ENCODE measurements at regions not wholly inside any gene's neighbourhood (a gene's known extent, or its start where the extent isn't known, plus 50 kb on each side); places are given as distances from the start of the nearest gene placed in this dataset.

- H3K27me3 Mint-ChIP-seq (ENCODE audit: insufficient read depth, low read depth): peaks cover 2% of the 10 kb centered on the region
- Histone ChIP-seq H3K4me1 (no peaks in the 10 kb centered on the region), H3K9me3 (ENCODE audit: low read depth) (no peaks in the 10 kb centered on the region), H3K4me3 (no peak overlapping the region), H3K4me2 (no peak overlapping the region), H3K27me3 (no peaks in the 10 kb centered on the region), H2AFZ (replicated peaks) (no peak overlapping the region), H3K27ac (no peak overlapping the region), H3K79me2 (ENCODE audit: low read depth) (no peaks in the 10 kb centered on the region), H3F3A (ENCODE audit: low read depth) (no peaks in the 10 kb centered on the region), H3K9ac (no peak overlapping the region), H3K36me3 (no peaks in the 10 kb centered on the region), H4K20me1 (ENCODE audit: low read depth) (no peaks in the 10 kb centered on the region)
- no peaks in the 10 kb centered on the region for H3K4me1 Mint-ChIP-seq
- TF ChIP-seq EZH2phosphoT487 (IDR thresholded peaks at IDR 0.05) (no peak), CTCF (IDR thresholded peaks at IDR 0.05) (no peak), EZH2 (IDR thresholded peaks at IDR 0.05) (no peak)
- no peaks in the 10 kb centered on the region for H3K9me3 Mint-ChIP-seq
- no peak for DNase-seq (ENCODE audit: low spot score)
- H3K27ac Mint-ChIP-seq: no peak overlapping the region
- no peak overlapping the region for H3K4me3 Mint-ChIP-seq
- H3K36me3 Mint-ChIP-seq: no peaks in the 10 kb centered on the region
These were observed 587.5 kb upstream of the DSEL start for GRCh38 chr18:68104036-68104435.

GRCh38 chr18:68103561-68103960 is 587.0 kb upstream of the DSEL start:
- H3K27ac Mint-ChIP-seq: no peak overlapping the region
- Histone ChIP-seq H3K4me2 (no peak overlapping the region), H3K4me1 (no peaks in the 10 kb centered on the region), H3K9me3 (ENCODE audit: low read depth) (no peaks in the 10 kb centered on the region), H3K9ac (no peak overlapping the region), H3K36me3 (no peaks in the 10 kb centered on the region), H3K27ac (no peak overlapping the region), H4K20me1 (ENCODE audit: low read depth) (no peaks in the 10 kb centered on the region), H3F3A (ENCODE audit: low read depth) (no peaks in the 10 kb centered on the region), H2AFZ (replicated peaks) (no peak overlapping the region), H3K79me2 (ENCODE audit: low read depth) (no peaks in the 10 kb centered on the region), H3K27me3 (no peaks in the 10 kb centered on the region), H3K4me3 (no peak overlapping the region)
- no peaks in the 10 kb centered on the region for H3K9me3 Mint-ChIP-seq
- DNase-seq (ENCODE audit: low spot score): no peak
- H3K27me3 Mint-ChIP-seq (ENCODE audit: insufficient read depth, low read depth): peaks cover 2% of the 10 kb centered on the region
- H3K4me1 Mint-ChIP-seq: no peaks in the 10 kb centered on the region
- no peak for TF ChIP-seq EZH2 (IDR thresholded peaks at IDR 0.05)
- no peak overlapping the region for H3K4me3 Mint-ChIP-seq
- no peaks in the 10 kb centered on the region for H3K36me3 Mint-ChIP-seq

- H3K9ac ChIP-seq: no peak overlapping the region
- H3K27me3 Mint-ChIP-seq (ENCODE audit: insufficient read depth, low read depth): no peaks in the 10 kb centered on the region
- no peak overlapping the region for H3K27ac ChIP-seq
- no peak for DNase-seq (ENCODE audit: low spot score)
- H3K4me3 ChIP-seq: no peak overlapping the region
- no peaks in the 10 kb centered on the region for H3K9me3 Mint-ChIP-seq
- no peaks in the 10 kb centered on the region for H3K4me1 Mint-ChIP-seq
- H3K27ac Mint-ChIP-seq: no peak overlapping the region
- TF ChIP-seq EZH2phosphoT487 (IDR thresholded peaks at IDR 0.05): no peak
- no peak for TF ChIP-seq EZH2 (IDR thresholded peaks at IDR 0.05)
- no peak for TF ChIP-seq CTCF (IDR thresholded peaks at IDR 0.05)
- H3K4me2 ChIP-seq: no peak overlapping the region
- H3K36me3 Mint-ChIP-seq: no peaks in the 10 kb centered on the region
- H3F3A ChIP-seq (ENCODE audit: low read depth): no peaks in the 10 kb centered on the region
- H3K79me2 ChIP-seq (ENCODE audit: low read depth): no peaks in the 10 kb centered on the region
- no peaks in the 10 kb centered on the region for H3K27me3 ChIP-seq
- no peaks in the 10 kb centered on the region for H3K9me3 ChIP-seq (ENCODE audit: low read depth)
- no peaks in the 10 kb centered on the region for H4K20me1 ChIP-seq (ENCODE audit: low read depth)
- H3K36me3 ChIP-seq: no peaks in the 10 kb centered on the region
- H2AFZ ChIP-seq (replicated peaks): no peak overlapping the region
- no peak overlapping the region for H3K4me3 Mint-ChIP-seq
- H3K4me1 ChIP-seq: no peaks in the 10 kb centered on the region
These were observed 585.6 kb upstream of the DSEL start for GRCh38 chr18:68102117-68102516.

GRCh38 chr18:68098655-68099054 is 582.1 kb upstream of the DSEL start:
- H3K27ac Mint-ChIP-seq: no peak overlapping the region
- no peak overlapping the region for H3K4me3 Mint-ChIP-seq

More at GRCh38 chr18:68098655-68099054, 582.1 kb upstream of the DSEL start:
- no peaks in the 10 kb centered on the region for H3K36me3 ChIP-seq
- H3K27me3 Mint-ChIP-seq (ENCODE audit: insufficient read depth, low read depth): no peaks in the 10 kb centered on the region
- no peak overlapping the region for H2AFZ ChIP-seq (replicated peaks)
- H3K4me1 Mint-ChIP-seq: no peaks in the 10 kb centered on the region
- no peaks in the 10 kb centered on the region for H3F3A ChIP-seq (ENCODE audit: low read depth)
- no peaks in the 10 kb centered on the region for H4K20me1 ChIP-seq (ENCODE audit: low read depth)
- no peak overlapping the region for H3K9ac ChIP-seq
- H3K4me1 ChIP-seq: no peaks in the 10 kb centered on the region
- H3K9me3 Mint-ChIP-seq: no peaks in the 10 kb centered on the region
- no peaks in the 10 kb centered on the region for H3K27me3 ChIP-seq
- H3K4me2 ChIP-seq: no peak overlapping the region
- no peak overlapping the region for H3K27ac ChIP-seq
- no peaks in the 10 kb centered on the region for H3K9me3 ChIP-seq (ENCODE audit: low read depth)
- no peak overlapping the region for H3K4me3 ChIP-seq
- TF ChIP-seq EZH2phosphoT487 (IDR thresholded peaks at IDR 0.05): no peak
- no peaks in the 10 kb centered on the region for H3K36me3 Mint-ChIP-seq
- H3K79me2 ChIP-seq (ENCODE audit: low read depth): no peaks in the 10 kb centered on the region
- no peak for DNase-seq (ENCODE audit: low spot score)
